ENCODE measurements at regions not wholly inside any gene's neighbourhood (a gene's known extent, or its start where the extent isn't known, plus 50 kb on each side); places are given as distances from the start of the nearest gene placed in this dataset.

DNA sequence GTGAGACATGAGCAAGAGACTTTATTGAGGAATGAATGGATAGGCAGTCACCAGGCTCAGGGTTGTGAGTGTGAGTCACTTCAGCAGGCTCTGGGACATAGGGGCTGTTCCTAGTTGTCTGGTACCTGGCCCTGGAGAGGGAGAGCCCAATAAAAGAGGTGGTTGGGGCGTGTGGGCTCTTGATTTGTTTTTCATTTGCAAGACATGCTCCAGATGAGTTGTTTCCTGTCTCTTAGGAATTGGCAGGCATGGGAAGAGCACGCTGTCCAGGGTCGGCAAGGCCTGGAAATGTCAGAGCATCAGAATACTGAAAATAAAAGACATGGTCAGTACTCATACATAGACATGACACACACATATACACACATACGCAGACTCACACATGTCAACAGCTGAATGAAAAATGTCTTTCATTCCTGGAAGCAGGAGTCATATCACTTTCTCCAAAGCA, 166.3 kb upstream of the SULF2 start:
- Histone ChIP-seq H3K4me1 (no peaks in the 10 kb centered on the region), H3K27ac (no peak overlapping the region), H3K27me3 (ENCODE audit: insufficient read depth in 3 of 3, low read length in 2 of 3) (no peaks in the 10 kb centered on the region), H3K4me3 (no peak overlapping the region), H3K36me3 (ENCODE audit: insufficient read depth in 1 of 2, low read depth in 1 of 2) (no peaks in the 10 kb centered on the region), H3K9me3 (no peaks in the 10 kb centered on the region)
- ATAC-seq (no peak), DNase-seq (no peak)
- 46 to 59% (median 59%) methylated on average over 4 of the region's 4 CpGs for WGBS, 3 donors
- TF ChIP-seq CTCF (IDR thresholded peaks at IDR 0.05): no peak
- intact Hi-C loops (cut with DNase I): no loop called here

- no peak overlapping the region for H3K4me3 ChIP-seq
- H3K4me1 ChIP-seq: no peaks in the 10 kb centered on the region
- no peak overlapping the region for H3K27ac ChIP-seq
- 95 to 97% (median 95%) methylated on average over 22 to 24 of the region's 24 CpGs for WGBS, 3 donors
- H3K9me3 ChIP-seq: no peaks in the 10 kb centered on the region
- TF ChIP-seq CTCF (IDR thresholded peaks at IDR 0.05): no peak
- H3K27me3 ChIP-seq (ENCODE audit: insufficient read depth in 3 of 3, low read length in 2 of 3): no peaks in the 10 kb centered on the region
- intact Hi-C loops (cut with DNase I): no loop called here
- no peaks in the 10 kb centered on the region for H3K36me3 ChIP-seq (ENCODE audit: insufficient read depth in 1 of 2, low read depth in 1 of 2)
- ATAC-seq (no peak), DNase-seq (no peak)
Measured at GRCh38 chr20:47950913-47951283, 165.6 kb upstream of the SULF2 start.

DNA sequence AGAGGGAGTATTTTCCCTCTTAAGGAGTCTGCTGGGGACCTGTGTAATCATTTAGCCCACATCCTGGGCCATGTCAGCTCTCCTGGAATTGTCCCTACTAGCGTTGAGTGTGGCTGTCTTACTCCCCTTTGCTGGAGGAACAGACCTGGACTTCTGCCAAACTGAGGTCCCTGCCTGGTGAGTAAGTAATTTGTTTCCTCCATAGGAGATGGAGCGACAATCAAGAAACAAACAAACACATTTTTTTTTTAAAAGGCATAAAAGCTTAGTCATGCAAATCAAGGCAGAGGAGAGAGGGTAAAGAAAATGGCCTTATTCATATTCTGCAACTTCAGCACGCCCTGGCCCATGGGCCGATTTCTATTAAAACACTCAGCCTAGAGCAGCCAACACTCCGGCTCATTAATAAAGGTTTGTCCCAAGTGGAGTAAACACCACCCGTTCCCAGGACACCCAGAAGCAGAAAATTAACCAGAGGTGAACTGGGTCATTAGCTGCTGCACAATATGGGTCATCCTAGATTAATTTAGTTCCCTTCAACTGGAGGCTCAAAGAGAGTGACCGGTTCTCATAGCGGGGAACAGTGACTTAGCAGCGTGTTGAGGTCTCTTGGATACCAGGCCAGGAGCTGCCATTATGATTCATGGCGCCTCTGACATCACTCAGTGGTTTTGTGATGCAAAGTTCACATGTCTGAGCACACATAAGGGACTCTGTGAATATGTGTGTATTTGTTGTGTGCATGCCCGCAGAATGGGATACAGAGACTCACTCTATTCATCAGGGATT, 165.0 kb upstream of the SULF2 start:
- ATAC-seq: no peak

DNA sequence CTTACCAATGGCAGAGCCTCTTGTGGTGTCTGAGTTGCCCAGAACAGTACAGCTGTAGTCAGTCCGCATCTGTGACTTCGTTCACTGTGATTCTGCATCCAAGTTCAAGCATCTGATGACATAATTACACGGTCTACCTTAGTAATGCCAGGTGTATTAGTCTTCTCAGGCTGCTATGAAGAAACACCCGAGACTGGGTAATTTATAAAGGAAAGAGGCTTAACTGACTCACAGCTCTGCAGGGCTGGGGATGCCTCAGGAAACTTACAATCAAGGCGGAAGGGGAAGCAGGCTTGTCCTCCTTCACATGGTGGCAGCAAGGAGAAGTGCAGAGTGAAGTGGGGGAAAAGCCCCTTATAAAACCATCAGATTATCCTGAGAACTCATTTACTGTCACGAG, 163.9 kb upstream of the SULF2 start:
- Histone ChIP-seq H3K36me3 (ENCODE audit: insufficient read depth in 1 of 2, low read depth in 1 of 2) (no peaks in the 10 kb centered on the region), H3K9me3 (no peaks in the 10 kb centered on the region), H3K27me3 (ENCODE audit: insufficient read depth in 3 of 3, low read length in 2 of 3) (no peaks in the 10 kb centered on the region), H3K27ac (no peak overlapping the region), H3K4me1 (no peaks in the 10 kb centered on the region), H3K4me3 (no peak overlapping the region)
- ATAC-seq (no peak), DNase-seq (no peak)
- intact Hi-C loops (cut with DNase I): no loop called here
- no peak for TF ChIP-seq CTCF (IDR thresholded peaks at IDR 0.05)
- WGBS, 3 donors: 61 to 70% (median 66%) methylated on average over 6 of the region's 6 CpGs

More for the DNA sequence above, 165.0 kb upstream of the SULF2 start:
- Histone ChIP-seq H3K4me3 (no peak overlapping the region), H3K27ac (no peak overlapping the region), H3K9me3 (no peaks in the 10 kb centered on the region), H3K4me1 (no peaks in the 10 kb centered on the region), H3K36me3 (ENCODE audit: insufficient read depth in 1 of 2, low read depth in 1 of 2) (no peaks in the 10 kb centered on the region), H3K27me3 (ENCODE audit: insufficient read depth in 3 of 3, low read length in 2 of 3) (no peaks in the 10 kb centered on the region)
- WGBS, 3 donors: 71 to 75% (median 74%) methylated on average over 11 of the region's 11 CpGs
- DNase-seq: no peak
- intact Hi-C loops (cut with DNase I): no loop called here
- no peak for TF ChIP-seq CTCF (IDR thresholded peaks at IDR 0.05)

DNA sequence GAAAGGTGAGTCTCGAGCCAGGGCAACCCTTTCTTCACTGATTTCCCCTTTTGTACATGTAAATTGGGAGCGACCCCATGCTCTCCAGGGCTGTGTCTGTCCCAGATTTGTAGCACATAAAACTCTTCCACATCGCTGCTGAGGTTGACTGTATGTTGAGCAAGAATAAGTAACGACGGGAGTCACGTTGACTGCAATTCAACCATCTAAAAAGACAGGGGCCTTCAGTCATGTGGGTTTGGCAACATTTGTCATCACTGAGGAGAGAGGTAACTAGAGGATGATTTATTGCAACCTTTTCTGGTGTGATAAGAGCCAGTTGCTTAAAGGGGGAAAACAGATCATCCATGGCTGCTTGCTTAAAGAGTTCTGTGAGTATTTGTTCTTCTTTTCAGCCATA, 159.4 kb upstream of the SULF2 start:
- Histone ChIP-seq H3K36me3 (ENCODE audit: insufficient read depth in 1 of 2, low read depth in 1 of 2) (no peaks in the 10 kb centered on the region), H3K27me3 (ENCODE audit: insufficient read depth in 3 of 3, low read length in 2 of 3) (no peaks in the 10 kb centered on the region), H3K4me3 (no peak overlapping the region), H3K4me1 (no peaks in the 10 kb centered on the region), H3K27ac (no peak overlapping the region), H3K9me3 (no peaks in the 10 kb centered on the region)
- 83 to 91% (median 89%) methylated on average over 6 of the region's 6 CpGs for WGBS, 3 donors
- no peak for TF ChIP-seq CTCF (IDR thresholded peaks at IDR 0.05)
- DNase-seq (no peak), ATAC-seq (no peak)
- intact Hi-C loops (cut with DNase I): no loop called here
